Effector memory CD8-positive, alpha-beta T cell (primary cell): ENCODE measurements at regions not wholly inside any gene's neighbourhood (a gene's known extent, or its start where the extent isn't known, plus 50 kb on each side); places are given as distances from the start of the nearest gene placed in this dataset.
A peak's percentile ranks its signal among the peaks of the same experiment; 100 is the strongest.
"Not testable (repeated sequence)": the region's sequence is repeated elsewhere in the genome, so short reads cannot be mapped to it uniquely, and the experiment has no call there.

Source experiments
- ATAC-seq: fragments of 150-1000 bp; cut with Tn5 transposase; replicated peaks from 2 replicates; pipeline ENCODE4 v1.10.0; 2021; ENCODE audit warnings: mild to moderate bottlenecking, moderate library complexity
- DNase-seq, 3 experiments: peaks; one replicate each; pipeline ENCODE4 v3.0.0; 2021
- H3K27ac Mint-ChIP-seq, 2 donors: one replicate each; pipeline ENCODE4 v1.8.0; 2022; ENCODE audit warnings: mild to moderate bottlenecking in 2 of 2, mixed read lengths in 2 of 2, moderate library complexity in 2 of 2
- H3K27me3 Mint-ChIP-seq, 2 donors: one replicate each; pipeline ENCODE4 v1.8.0; 2022; ENCODE audit warnings: mixed read lengths in 2 of 2
- H3K36me3 Mint-ChIP-seq: one replicate; pipeline ENCODE4 v1.8.0; 2022; ENCODE audit warnings: mild to moderate bottlenecking, moderate library complexity, mixed read lengths; ENCODE audit not compliant: insufficient read depth
- H3K4me1 Mint-ChIP-seq, 2 donors: one replicate each; pipeline ENCODE4 v1.8.0; 2022; ENCODE audit warnings: low read depth in 2 of 2, mixed read lengths in 2 of 2
- H3K4me3 Mint-ChIP-seq, 2 donors: one replicate each; pipeline ENCODE4 v1.8.0; 2022; ENCODE audit warnings: mild to moderate bottlenecking in 2 of 2, mixed read lengths in 2 of 2, moderate library complexity in 2 of 2
- H3K9me3 Mint-ChIP-seq, 2 donors: one replicate each; pipeline ENCODE4 v1.8.0; 2022; ENCODE audit warnings: mixed read lengths in 2 of 2

DNA sequence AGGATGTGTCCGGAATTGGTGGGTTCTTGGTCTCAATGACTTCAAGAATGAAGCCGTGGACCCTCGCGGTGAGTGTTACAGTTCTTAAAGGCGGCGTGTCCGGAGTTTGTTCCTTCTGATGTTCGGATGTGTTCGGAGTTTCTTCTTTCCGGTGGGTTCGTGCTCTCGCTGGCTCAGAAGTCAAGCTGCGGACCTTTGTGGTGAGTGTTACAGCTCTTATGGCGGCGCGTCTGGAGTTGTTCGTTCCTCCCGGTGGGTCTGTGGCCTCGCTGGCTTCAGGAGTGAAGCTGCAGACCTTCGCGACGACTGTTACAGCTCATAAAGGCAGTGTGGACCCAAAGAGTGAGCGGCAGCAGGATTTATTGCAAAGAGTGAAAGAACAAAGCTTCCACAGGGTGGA, 64.6 kb upstream of the CD28 start:
- H3K9me3 Mint-ChIP-seq, H3K4me3 Mint-ChIP-seq, ATAC-seq, DNase-seq, H3K36me3 Mint-ChIP-seq, H3K27me3 Mint-ChIP-seq, H3K27ac Mint-ChIP-seq: not testable (repeated sequence)
- H3K4me1 Mint-ChIP-seq, result peaks cover 14 to 15% of the 10 kb centered on the region in 2 donors

GRCh38 chr2:203642841-203643240, 63.6 kb upstream of the CD28 start:
- H3K36me3 Mint-ChIP-seq, DNase-seq, H3K27me3 Mint-ChIP-seq, ATAC-seq, H3K9me3 Mint-ChIP-seq, H3K27ac Mint-ChIP-seq, H3K4me3 Mint-ChIP-seq, H3K4me1 Mint-ChIP-seq: not testable (repeated sequence)

DNA sequence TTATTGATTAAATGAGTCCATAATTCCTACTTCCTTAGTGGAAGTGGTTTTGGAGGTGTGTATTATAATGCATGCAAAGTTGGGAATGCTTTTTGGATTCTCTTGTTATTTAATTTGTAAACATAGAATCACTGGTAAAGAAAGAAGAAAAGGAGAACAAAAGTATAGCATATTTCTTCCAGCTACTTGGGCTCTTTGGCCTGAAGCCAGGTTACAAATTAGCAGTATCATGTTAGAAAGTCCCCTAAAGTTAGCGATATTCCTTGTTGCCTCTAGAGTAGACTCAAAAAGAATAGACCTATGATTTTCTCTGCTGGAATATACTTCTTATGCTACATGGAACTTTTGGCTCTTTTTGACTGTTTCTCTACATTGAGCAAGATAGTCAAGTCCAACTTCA, 60.6 kb upstream of the CD28 start:
- DNase-seq (no peak), ATAC-seq (no peak)
- H3K9me3 Mint-ChIP-seq, result no peaks in the 10 kb centered on the region
- no peaks in the 10 kb centered on the region for H3K27me3 Mint-ChIP-seq
- peaks cover 0 to 3% of the 10 kb centered on the region in 2 donors for H3K4me1 Mint-ChIP-seq
- no peak overlapping the region for H3K27ac Mint-ChIP-seq
- no peaks in the 10 kb centered on the region for H3K36me3 Mint-ChIP-seq
- no peak overlapping the region for H3K4me3 Mint-ChIP-seq

GRCh38 chr2:203646266-203646864, 60.1 kb upstream of the CD28 start:
- H3K27ac Mint-ChIP-seq, result no peak overlapping the region
- H3K36me3 Mint-ChIP-seq, result no peaks in the 10 kb centered on the region
- DNase-seq (no peak), ATAC-seq (no peak)
- no peaks in the 10 kb centered on the region for H3K9me3 Mint-ChIP-seq
- H3K4me1 Mint-ChIP-seq, result peaks cover 0 to 3% of the 10 kb centered on the region in 2 donors
- H3K27me3 Mint-ChIP-seq, result no peaks in the 10 kb centered on the region
- H3K4me3 Mint-ChIP-seq, result no peak overlapping the region

GRCh38 chr2:203646961-203647360, 59.5 kb upstream of the CD28 start:
- H3K36me3 Mint-ChIP-seq, result no peaks in the 10 kb centered on the region
- peaks cover 0 to 3% of the 10 kb centered on the region in 2 donors for H3K4me1 Mint-ChIP-seq
- no peak for DNase-seq
- H3K4me3 Mint-ChIP-seq, result no peak overlapping the region
- no peaks in the 10 kb centered on the region for H3K27me3 Mint-ChIP-seq
- H3K27ac Mint-ChIP-seq, result no peak overlapping the region
- no peak for ATAC-seq
- H3K9me3 Mint-ChIP-seq, result no peaks in the 10 kb centered on the region

GRCh38 chr2:203647579-203647978, 58.9 kb upstream of the CD28 start:
- Mint-ChIP-seq H3K27ac (no peak overlapping the region), H3K4me1 (peaks cover 0 to 3% of the 10 kb centered on the region in 2 donors), H3K4me3 (no peak overlapping the region), H3K27me3 (no peaks in the 10 kb centered on the region), H3K36me3 (no peaks in the 10 kb centered on the region), H3K9me3 (no peaks in the 10 kb centered on the region)
- DNase-seq (no peak), ATAC-seq (no peak)

GRCh38 chr2:203648273-203648672, 58.2 kb upstream of the CD28 start:
- H3K4me3 Mint-ChIP-seq, result no peak overlapping the region
- no peak for DNase-seq
- no peak overlapping the region for H3K27ac Mint-ChIP-seq
- ATAC-seq, result no peak
- H3K4me1 Mint-ChIP-seq, result peaks cover 0 to 3% of the 10 kb centered on the region in 2 donors
- no peaks in the 10 kb centered on the region for H3K36me3 Mint-ChIP-seq
- H3K27me3 Mint-ChIP-seq, result no peaks in the 10 kb centered on the region
- no peaks in the 10 kb centered on the region for H3K9me3 Mint-ChIP-seq

GRCh38 chr2:203649176-203649814, 57.1 kb upstream of the CD28 start:
- no peak overlapping the region for H3K4me3 Mint-ChIP-seq
- H3K36me3 Mint-ChIP-seq, result no peaks in the 10 kb centered on the region
- no peak overlapping the region for H3K27ac Mint-ChIP-seq
- no peak for DNase-seq
- peaks cover 0 to 3% of the 10 kb centered on the region in 2 donors for H3K4me1 Mint-ChIP-seq
- no peaks in the 10 kb centered on the region for H3K9me3 Mint-ChIP-seq
- H3K27me3 Mint-ChIP-seq, result no peaks in the 10 kb centered on the region
- ATAC-seq, result no peak

DNA sequence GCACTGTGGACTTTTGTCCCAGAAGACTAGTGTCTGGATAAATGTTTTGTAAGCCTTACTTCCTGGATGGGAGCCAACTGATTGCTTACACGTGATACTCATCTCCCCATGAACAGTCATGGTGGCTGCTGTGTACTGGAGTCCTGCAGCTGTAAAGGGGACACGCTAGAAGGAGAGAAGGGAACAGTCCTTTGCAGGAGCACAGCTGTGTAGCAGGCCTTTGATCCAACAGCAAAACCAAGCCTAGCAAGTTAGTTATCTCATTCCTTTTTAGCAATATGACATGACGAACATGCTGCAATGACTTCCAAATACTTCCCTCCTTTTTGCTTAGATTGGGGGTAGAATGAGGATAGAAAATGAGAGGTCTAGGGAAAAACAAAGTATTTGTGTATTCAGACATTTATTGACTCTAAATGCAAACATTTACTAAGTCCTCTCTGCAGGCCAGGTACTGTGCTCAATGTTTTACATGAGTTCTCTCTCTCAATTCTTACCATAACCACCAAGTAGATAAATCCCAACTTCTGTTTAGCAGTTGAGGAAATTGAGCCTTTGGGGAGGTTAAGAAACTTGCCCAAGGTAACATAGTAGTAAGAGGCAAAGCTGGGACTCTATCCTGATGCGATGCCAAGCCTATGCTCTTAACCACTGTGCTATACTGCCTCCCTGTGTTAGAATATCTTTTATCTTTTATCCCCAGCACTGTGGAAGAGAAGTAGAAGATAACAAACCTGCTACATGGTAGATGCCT, 55.4 kb upstream of the CD28 start:
- ATAC-seq, result peak; percentile 51
- H3K4me3 Mint-ChIP-seq, result no peak overlapping the region

DNA sequence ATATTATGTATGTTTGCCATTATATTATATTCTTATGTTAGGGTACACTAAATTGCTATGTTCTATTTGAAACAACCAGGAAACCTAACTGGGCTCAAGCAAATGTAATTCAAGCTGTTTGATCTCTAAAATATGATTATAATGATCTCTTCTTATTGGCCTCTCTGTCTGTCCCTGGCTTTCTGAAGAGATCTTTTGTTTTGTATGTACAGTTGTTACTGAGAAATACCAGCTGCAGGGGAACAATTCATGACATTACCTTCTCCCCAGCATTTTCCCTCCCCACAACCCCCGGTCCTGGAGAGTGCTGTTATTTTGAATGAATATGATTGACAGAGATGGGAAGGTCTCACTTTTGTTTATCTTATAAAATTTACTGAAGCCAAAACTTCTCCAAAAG, 54.8 kb upstream of the CD28 start:
- no peaks in the 10 kb centered on the region for H3K27me3 Mint-ChIP-seq
- H3K4me1 Mint-ChIP-seq, result peaks cover 4 to 6% of the 10 kb centered on the region in 2 donors
- ATAC-seq (no peak), DNase-seq (no peak)
- no peaks in the 10 kb centered on the region for H3K36me3 Mint-ChIP-seq
- peak overlapping the region in 1 of 2 donors; percentile 19 for H3K27ac Mint-ChIP-seq
- H3K4me3 Mint-ChIP-seq, result no peak overlapping the region
- H3K9me3 Mint-ChIP-seq, result no peaks in the 10 kb centered on the region

More for the DNA sequence above, 55.4 kb upstream of the CD28 start:
- no peaks in the 10 kb centered on the region for H3K36me3 Mint-ChIP-seq
- H3K27me3 Mint-ChIP-seq, result no peaks in the 10 kb centered on the region
- no peaks in the 10 kb centered on the region for H3K9me3 Mint-ChIP-seq
- H3K4me1 Mint-ChIP-seq, result peaks cover 4 to 6% of the 10 kb centered on the region in 2 donors
- H3K27ac Mint-ChIP-seq, result peak overlapping the region in 1 of 2 donors; percentile 19
- no peak for DNase-seq

- H3K27me3 Mint-ChIP-seq, result no peaks in the 10 kb centered on the region
- no peak for DNase-seq
- H3K4me3 Mint-ChIP-seq, result no peak overlapping the region
Observed at GRCh38 chr2:203654826-203655225, 51.6 kb upstream of the CD28 start.

GRCh38 chr2:203656522-203657287, 49.7 kb upstream of the CD28 start:
- no peak for DNase-seq
- H3K27me3 Mint-ChIP-seq, result no peaks in the 10 kb centered on the region
- H3K4me1 Mint-ChIP-seq, result peaks cover 3 to 4% of the 10 kb centered on the region in 2 donors
- ATAC-seq, result no peak
- H3K9me3 Mint-ChIP-seq, result no peaks in the 10 kb centered on the region
- no peaks in the 10 kb centered on the region for H3K36me3 Mint-ChIP-seq
- no peak overlapping the region for H3K4me3 Mint-ChIP-seq
- no peak overlapping the region for H3K27ac Mint-ChIP-seq

More at GRCh38 chr2:203654826-203655225, 51.6 kb upstream of the CD28 start:
- H3K4me1 Mint-ChIP-seq, result peaks cover 4 to 6% of the 10 kb centered on the region in 2 donors
- H3K36me3 Mint-ChIP-seq, result no peaks in the 10 kb centered on the region
- H3K27ac Mint-ChIP-seq, result peak overlapping the region; percentile 2 to 22
- ATAC-seq, result no peak
- H3K9me3 Mint-ChIP-seq, result no peaks in the 10 kb centered on the region
